HFF-Myc (cell line): ENCODE measurements at regions not wholly inside any gene's neighbourhood (a gene's known extent, or its start where the extent isn't known, plus 50 kb on each side); places are given as distances from the start of the nearest gene placed in this dataset.

Experiments
- DNase-seq: peaks from one replicate; pipeline ENCODE4 v3.0.0-alpha.2; 2011; ENCODE audit warnings: low read depth; ENCODE audit errors: extremely low read depth
- H3K4me3 ChIP-seq: replicated peaks from 2 replicates; pipeline ENCODE4 v1.5.1; 2011; ENCODE audit warnings: low read depth, mild to moderate bottlenecking, control low read depth, low read length
- TF ChIP-seq, protein P1 (sequence below): IDR thresholded peaks from 2 replicates; pipeline ENCODE4 v1.5.1; 2012; ENCODE audit warnings: mild to moderate bottlenecking, low read depth, low read length, control low read depth; ENCODE audit errors: missing control alignments

DNA sequence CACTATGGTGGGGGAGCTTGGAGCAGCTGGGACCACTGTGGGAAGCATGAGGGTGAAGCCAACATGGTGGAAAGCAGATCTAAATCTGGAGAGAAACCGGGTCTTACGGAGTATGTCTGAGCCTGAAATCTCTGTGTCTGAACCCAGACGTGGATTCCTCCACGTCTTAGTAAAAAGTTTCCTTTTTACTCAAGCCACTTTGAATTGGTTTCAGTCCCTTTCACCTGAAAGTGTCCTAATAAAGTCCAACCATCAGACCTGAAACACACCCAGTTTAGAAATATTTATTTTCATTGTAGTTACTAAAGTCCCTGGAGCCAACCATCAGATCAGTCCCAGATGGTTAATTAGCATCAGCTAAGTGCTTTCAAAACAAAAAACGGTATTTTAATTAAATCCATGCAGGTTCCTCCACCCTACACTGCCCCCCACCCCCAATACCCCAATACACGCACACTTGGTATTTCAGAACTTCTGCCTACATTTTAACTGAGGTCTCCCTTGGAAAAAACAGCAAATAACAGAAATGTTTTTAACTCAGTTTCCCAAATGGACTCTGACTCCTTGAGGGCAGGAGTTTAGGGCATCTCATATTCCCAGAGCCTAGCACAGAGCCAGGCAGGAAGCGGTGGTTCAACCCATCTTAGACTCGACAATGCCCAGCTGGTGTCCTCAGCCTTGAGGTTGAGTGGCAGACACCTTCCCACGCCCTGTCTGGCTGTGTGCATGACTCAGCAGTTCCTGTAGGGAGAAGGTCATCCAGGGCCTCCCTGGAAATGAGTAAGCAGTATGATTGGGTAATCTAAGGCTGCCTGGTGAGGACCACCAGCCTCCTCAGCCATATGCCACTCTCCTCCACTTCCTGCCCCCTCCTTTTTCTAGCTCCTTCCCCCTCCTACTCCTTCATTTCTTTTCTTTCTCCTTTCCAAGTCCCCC, 175.8 kb downstream of the TTC8 start:
- TF ChIP-seq, protein P1, sequence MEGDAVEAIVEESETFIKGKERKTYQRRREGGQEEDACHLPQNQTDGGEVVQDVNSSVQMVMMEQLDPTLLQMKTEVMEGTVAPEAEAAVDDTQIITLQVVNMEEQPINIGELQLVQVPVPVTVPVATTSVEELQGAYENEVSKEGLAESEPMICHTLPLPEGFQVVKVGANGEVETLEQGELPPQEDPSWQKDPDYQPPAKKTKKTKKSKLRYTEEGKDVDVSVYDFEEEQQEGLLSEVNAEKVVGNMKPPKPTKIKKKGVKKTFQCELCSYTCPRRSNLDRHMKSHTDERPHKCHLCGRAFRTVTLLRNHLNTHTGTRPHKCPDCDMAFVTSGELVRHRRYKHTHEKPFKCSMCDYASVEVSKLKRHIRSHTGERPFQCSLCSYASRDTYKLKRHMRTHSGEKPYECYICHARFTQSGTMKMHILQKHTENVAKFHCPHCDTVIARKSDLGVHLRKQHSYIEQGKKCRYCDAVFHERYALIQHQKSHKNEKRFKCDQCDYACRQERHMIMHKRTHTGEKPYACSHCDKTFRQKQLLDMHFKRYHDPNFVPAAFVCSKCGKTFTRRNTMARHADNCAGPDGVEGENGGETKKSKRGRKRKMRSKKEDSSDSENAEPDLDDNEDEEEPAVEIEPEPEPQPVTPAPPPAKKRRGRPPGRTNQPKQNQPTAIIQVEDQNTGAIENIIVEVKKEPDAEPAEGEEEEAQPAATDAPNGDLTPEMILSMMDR: no peak
- no peak overlapping the region for H3K4me3 ChIP-seq
- DNase-seq: peak; percentile 99

DNA sequence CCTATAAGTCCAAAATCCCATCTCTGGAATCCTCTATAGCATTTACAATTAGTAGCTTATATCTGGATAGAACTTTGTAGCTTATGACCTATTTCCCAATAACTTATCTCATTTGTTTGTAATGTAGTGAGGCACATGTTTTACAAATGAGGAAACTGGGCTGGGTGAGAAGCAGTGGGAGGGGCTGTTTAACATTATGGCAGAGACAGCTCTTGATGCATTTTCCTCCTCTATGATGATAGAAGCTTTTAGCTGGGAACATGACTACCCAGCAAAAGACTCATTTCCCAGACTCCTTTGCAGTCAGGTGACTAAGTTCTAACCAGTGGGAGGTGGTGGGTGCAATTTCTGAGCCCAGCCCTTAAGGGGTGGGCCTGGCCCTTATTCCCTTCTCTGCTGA, 179.7 kb downstream of the TTC8 start:
- no peak overlapping the region for H3K4me3 ChIP-seq
- TF ChIP-seq, protein P1: no peak
- no peak for DNase-seq

DNA sequence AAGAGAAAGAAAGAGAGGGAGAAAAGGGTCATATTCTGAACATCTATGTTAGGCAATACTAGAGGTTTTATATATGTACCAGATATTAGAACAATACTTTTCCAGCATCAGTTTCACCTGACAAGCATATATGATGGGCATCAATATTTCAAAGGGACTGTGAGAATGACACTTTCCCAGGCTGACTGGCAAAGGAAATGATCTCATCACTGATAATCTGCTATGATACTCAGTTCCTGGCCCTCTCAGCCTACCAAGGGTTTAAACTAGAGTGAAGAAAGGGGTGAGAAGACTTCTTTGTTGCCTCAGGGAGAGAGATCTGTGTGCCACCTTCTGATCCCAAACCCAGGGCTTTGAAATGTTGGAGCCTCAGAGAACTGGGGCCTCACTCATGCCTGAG, 183.5 kb downstream of the TTC8 start:
- H3K4me3 ChIP-seq: no peak overlapping the region
- TF ChIP-seq, protein P1: no peak
- no peak for DNase-seq

GRCh38 chr14:89011355-89012281, 187.2 kb downstream of the TTC8 start:
- TF ChIP-seq, protein P1: no peak
- no peak overlapping the region for H3K4me3 ChIP-seq
- DNase-seq: no peak

GRCh38 chr14:89012282-89013097, 188.0 kb downstream of the TTC8 start:
- DNase-seq: no peak
- TF ChIP-seq, protein P1: no peak
- no peak overlapping the region for H3K4me3 ChIP-seq

DNA sequence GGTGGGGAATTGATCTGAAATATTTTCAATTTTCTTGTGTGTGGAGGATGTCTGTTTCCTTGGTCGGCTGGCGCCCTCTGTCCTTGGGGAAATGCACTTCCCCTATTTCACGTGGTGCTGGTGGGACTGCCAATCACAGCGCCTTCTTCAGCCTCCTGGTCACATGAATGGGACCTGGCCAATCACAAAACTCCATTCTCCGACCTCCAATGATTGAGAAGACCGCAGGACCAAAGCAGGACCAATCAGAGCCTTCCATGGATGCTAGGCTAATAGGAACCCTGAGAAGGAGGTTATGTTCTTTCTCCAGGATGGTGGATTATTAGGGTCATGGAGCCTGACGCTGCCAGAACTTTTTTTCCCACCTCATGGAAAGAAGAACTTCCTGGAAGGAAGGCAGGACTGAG, 188.7 kb downstream of the TTC8 start:
- DNase-seq: no peak
- no peak overlapping the region for H3K4me3 ChIP-seq
- TF ChIP-seq, protein P1: peak; percentile 31
